ENCODE measurements at regions not wholly inside any gene's neighbourhood (a gene's known extent, or its start where the extent isn't known, plus 50 kb on each side); places are given as distances from the start of the nearest gene placed in this dataset.

- Histone ChIP-seq H3K18ac (ENCODE audit: low read depth in 1 of 2, low read length in 2 of 2) (no peak overlapping the region), H3K79me1 (replicated peaks; ENCODE audit: low read length, poor library complexity, severe bottlenecking) (no peaks in the 10 kb centered on the region), H3K4ac (ENCODE audit: low read depth in 1 of 2, low read length in 2 of 2) (no peak overlapping the region), H3K9me3 (ENCODE audit: control insufficient read depth, low read length) (no peaks in the 10 kb centered on the region), H3K4me3 (ENCODE audit: insufficient read depth in 1 of 2, low read depth in 1 of 2, low read length in 2 of 2) (no peak overlapping the region), H3K4me1 (ENCODE audit: control insufficient read depth, insufficient read depth, low read depth, low read length) (no peaks in the 10 kb centered on the region), H3K4me2 (ENCODE audit: low read length, poor library complexity, severe bottlenecking) (no peak overlapping the region), H2BK5ac (ENCODE audit: low read depth, low read length, poor library complexity, severe bottlenecking) (no peak overlapping the region), H2BK15ac (ENCODE audit: low read depth, poor library complexity, severe bottlenecking) (no peak overlapping the region), H4K91ac (ENCODE audit: low read length) (no peak overlapping the region), H2BK12ac (ENCODE audit: low read length in 2 of 2) (no peak overlapping the region), H2AFZ (ENCODE audit: low read depth, low read length) (no peak overlapping the region), H3K9ac (ENCODE audit: low read length) (no peak overlapping the region), H4K8ac (ENCODE audit: low read length) (no peak overlapping the region), H3K27ac (ENCODE audit: low read length, poor library complexity, severe bottlenecking) (no peak overlapping the region), H3K14ac (ENCODE audit: low read length in 2 of 2) (no peak overlapping the region), H3K23ac (ENCODE audit: low read length in 2 of 2) (no peak overlapping the region), H2AK5ac (ENCODE audit: low read length, severe bottlenecking) (no peak overlapping the region), H2BK120ac (ENCODE audit: low read depth, low read length) (no peak overlapping the region), H3K27me3 (ENCODE audit: control insufficient read depth in 1 of 2, insufficient read depth in 1 of 2, low read length in 2 of 2) (no peaks in the 10 kb centered on the region), H3K36me3 (ENCODE audit: control insufficient read depth in 1 of 2, insufficient read depth in 2 of 2, low read depth in 1 of 2, low read length in 2 of 2) (no peaks in the 10 kb centered on the region)
- DNase-seq = no peak
- WGBS = 98% methylated on average over 5 of the region's 6 CpGs
These were observed 323.7 kb upstream of the KLF4 start for GRCh38 chr9:107813287-107813686.

GRCh38 chr9:107810461-107810961 lies 320.9 kb upstream of the KLF4 start:
- 65% methylated on average over 6 of the region's 6 CpGs for WGBS
- H2BK120ac ChIP-seq (ENCODE audit: low read depth, low read length) = no peak overlapping the region

DNA sequence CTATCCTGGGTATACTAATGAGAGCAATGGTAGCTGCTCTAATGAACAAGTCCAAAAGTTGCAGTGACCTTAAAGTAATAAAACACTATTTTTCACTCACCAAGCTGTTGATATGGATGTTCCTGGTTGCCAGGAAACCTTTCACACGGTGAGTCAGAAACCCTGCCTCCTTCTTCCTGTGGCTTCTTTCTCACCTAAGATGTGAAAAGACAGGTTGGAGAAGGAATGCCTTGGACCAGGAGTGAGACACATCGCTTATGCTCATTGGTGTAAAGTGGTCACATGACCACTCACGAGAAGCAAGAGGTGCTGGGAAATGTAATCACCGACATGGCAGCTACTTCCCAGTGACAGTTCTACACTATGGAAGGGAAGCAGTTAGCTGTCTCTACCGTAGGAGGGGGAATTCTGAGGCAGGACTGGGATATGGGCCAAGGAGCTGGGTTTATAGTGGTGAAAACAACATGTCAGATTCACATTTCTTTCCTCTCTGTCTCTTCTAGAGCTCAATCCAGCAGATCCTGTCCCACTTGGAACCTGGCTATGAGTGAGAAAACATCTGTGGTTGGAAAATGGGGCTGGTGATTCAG lies 320.4 kb upstream of the KLF4 start:
- H2BK15ac ChIP-seq (ENCODE audit: low read depth, poor library complexity, severe bottlenecking) = no peak overlapping the region
- no peaks in the 10 kb centered on the region for H3K9me3 ChIP-seq (ENCODE audit: control insufficient read depth, low read length)
- no peaks in the 10 kb centered on the region for H3K4me1 ChIP-seq (ENCODE audit: control insufficient read depth, insufficient read depth, low read depth, low read length)
- no peaks in the 10 kb centered on the region for H3K79me1 ChIP-seq (replicated peaks; ENCODE audit: low read length, poor library complexity, severe bottlenecking)
- H2BK12ac ChIP-seq (ENCODE audit: low read length in 2 of 2) = no peak overlapping the region
- H2BK5ac ChIP-seq (ENCODE audit: low read depth, low read length, poor library complexity, severe bottlenecking) = no peak overlapping the region
- H3K36me3 ChIP-seq (ENCODE audit: control insufficient read depth in 1 of 2, insufficient read depth in 2 of 2, low read depth in 1 of 2, low read length in 2 of 2) = no peaks in the 10 kb centered on the region
- no peak overlapping the region for H3K27ac ChIP-seq (ENCODE audit: low read length, poor library complexity, severe bottlenecking)
- no peak overlapping the region for H3K14ac ChIP-seq (ENCODE audit: low read length in 2 of 2)
- H2BK120ac ChIP-seq (ENCODE audit: low read depth, low read length) = no peak overlapping the region
- H3K9ac ChIP-seq (ENCODE audit: low read length) = no peak overlapping the region
- H2AK5ac ChIP-seq (ENCODE audit: low read length, severe bottlenecking) = no peak overlapping the region
- no peaks in the 10 kb centered on the region for H3K27me3 ChIP-seq (ENCODE audit: control insufficient read depth in 1 of 2, insufficient read depth in 1 of 2, low read length in 2 of 2)
- H4K8ac ChIP-seq (ENCODE audit: low read length) = no peak overlapping the region
- H3K4ac ChIP-seq (ENCODE audit: low read depth in 1 of 2, low read length in 2 of 2) = no peak overlapping the region
- H2AFZ ChIP-seq (ENCODE audit: low read depth, low read length) = no peak overlapping the region
- DNase-seq = peak; percentile 51
- no peak overlapping the region for H3K23ac ChIP-seq (ENCODE audit: low read length in 2 of 2)
- H3K4me2 ChIP-seq (ENCODE audit: low read length, poor library complexity, severe bottlenecking) = no peak overlapping the region
- H3K4me3 ChIP-seq (ENCODE audit: insufficient read depth in 1 of 2, low read depth in 1 of 2, low read length in 2 of 2) = no peak overlapping the region
- H3K18ac ChIP-seq (ENCODE audit: low read depth in 1 of 2, low read length in 2 of 2) = no peak overlapping the region
- 84% methylated on average over 4 of the region's 5 CpGs for WGBS
- no peak overlapping the region for H4K91ac ChIP-seq (ENCODE audit: low read length)

More at GRCh38 chr9:107810461-107810961, 320.9 kb upstream of the KLF4 start:
- Histone ChIP-seq H3K27me3 (ENCODE audit: control insufficient read depth in 1 of 2, insufficient read depth in 1 of 2, low read length in 2 of 2) (no peaks in the 10 kb centered on the region), H3K4me2 (ENCODE audit: low read length, poor library complexity, severe bottlenecking) (no peak overlapping the region), H3K4me1 (ENCODE audit: control insufficient read depth, insufficient read depth, low read depth, low read length) (no peaks in the 10 kb centered on the region), H2AK5ac (ENCODE audit: low read length, severe bottlenecking) (no peak overlapping the region), H4K91ac (ENCODE audit: low read length) (no peak overlapping the region), H2AFZ (ENCODE audit: low read depth, low read length) (no peak overlapping the region), H3K27ac (ENCODE audit: low read length, poor library complexity, severe bottlenecking) (no peak overlapping the region), H3K9me3 (ENCODE audit: control insufficient read depth, low read length) (no peaks in the 10 kb centered on the region), H2BK5ac (ENCODE audit: low read depth, low read length, poor library complexity, severe bottlenecking) (no peak overlapping the region), H3K18ac (ENCODE audit: low read depth in 1 of 2, low read length in 2 of 2) (peak overlapping the region in 1 of 2 experiments; percentile 61), H2BK12ac (ENCODE audit: low read length in 2 of 2) (no peak overlapping the region), H3K23ac (ENCODE audit: low read length in 2 of 2) (no peak overlapping the region), H3K4ac (ENCODE audit: low read depth in 1 of 2, low read length in 2 of 2) (no peak overlapping the region), H3K9ac (ENCODE audit: low read length) (no peak overlapping the region), H3K14ac (ENCODE audit: low read length in 2 of 2) (no peak overlapping the region), H3K36me3 (ENCODE audit: control insufficient read depth in 1 of 2, insufficient read depth in 2 of 2, low read depth in 1 of 2, low read length in 2 of 2) (no peaks in the 10 kb centered on the region), H4K8ac (ENCODE audit: low read length) (no peak overlapping the region), H3K79me1 (replicated peaks; ENCODE audit: low read length, poor library complexity, severe bottlenecking) (no peaks in the 10 kb centered on the region), H2BK15ac (ENCODE audit: low read depth, poor library complexity, severe bottlenecking) (no peak overlapping the region), H3K4me3 (ENCODE audit: insufficient read depth in 1 of 2, low read depth in 1 of 2, low read length in 2 of 2) (no peak overlapping the region)
- peak; percentile 59 for DNase-seq

DNA sequence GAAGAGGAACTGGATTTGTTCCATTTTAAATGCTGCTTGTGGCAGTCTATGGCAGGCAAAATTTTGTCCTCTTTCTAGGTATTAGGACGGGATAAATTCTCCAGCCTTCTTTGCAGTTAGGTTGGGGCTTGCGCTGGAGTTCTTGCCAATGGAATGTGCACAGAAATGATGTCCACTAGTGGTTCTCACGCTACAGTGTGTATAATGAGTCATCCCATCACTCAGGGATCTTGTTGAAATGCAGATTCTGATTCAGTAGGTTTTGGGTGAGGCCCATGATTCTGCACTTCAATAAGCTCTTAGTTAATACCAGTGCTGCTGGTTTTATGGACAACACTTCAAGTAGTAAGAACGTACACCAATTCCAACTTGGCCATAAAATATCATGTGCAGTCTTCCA lies 317.6 kb upstream of the KLF4 start:
- H3K14ac ChIP-seq (ENCODE audit: low read length in 2 of 2) = no peak overlapping the region
- no peaks in the 10 kb centered on the region for H3K27me3 ChIP-seq (ENCODE audit: control insufficient read depth in 1 of 2, insufficient read depth in 1 of 2, low read length in 2 of 2)
- no peak overlapping the region for H2BK5ac ChIP-seq (ENCODE audit: low read depth, low read length, poor library complexity, severe bottlenecking)
- H3K27ac ChIP-seq (ENCODE audit: low read length, poor library complexity, severe bottlenecking) = no peak overlapping the region
- no peak overlapping the region for H4K91ac ChIP-seq (ENCODE audit: low read length)
- H2BK15ac ChIP-seq (ENCODE audit: low read depth, poor library complexity, severe bottlenecking) = no peak overlapping the region
- no peak overlapping the region for H3K23ac ChIP-seq (ENCODE audit: low read length in 2 of 2)
- H3K4ac ChIP-seq (ENCODE audit: low read depth in 1 of 2, low read length in 2 of 2) = no peak overlapping the region
- H3K4me3 ChIP-seq (ENCODE audit: insufficient read depth in 1 of 2, low read depth in 1 of 2, low read length in 2 of 2) = no peak overlapping the region
- H2AK5ac ChIP-seq (ENCODE audit: low read length, severe bottlenecking) = no peak overlapping the region
- no peaks in the 10 kb centered on the region for H3K79me1 ChIP-seq (replicated peaks; ENCODE audit: low read length, poor library complexity, severe bottlenecking)
- H3K4me2 ChIP-seq (ENCODE audit: low read length, poor library complexity, severe bottlenecking) = no peak overlapping the region
- no peak overlapping the region for H4K8ac ChIP-seq (ENCODE audit: low read length)
- peak; percentile 60 for DNase-seq
- H3K18ac ChIP-seq (ENCODE audit: low read depth in 1 of 2, low read length in 2 of 2) = no peak overlapping the region
- no peaks in the 10 kb centered on the region for H3K4me1 ChIP-seq (ENCODE audit: control insufficient read depth, insufficient read depth, low read depth, low read length)
- H2BK12ac ChIP-seq (ENCODE audit: low read length in 2 of 2) = no peak overlapping the region
- WGBS = 56% methylated on average over 4 of the region's 4 CpGs
- H2BK120ac ChIP-seq (ENCODE audit: low read depth, low read length) = no peak overlapping the region
- H3K36me3 ChIP-seq (ENCODE audit: control insufficient read depth in 1 of 2, insufficient read depth in 2 of 2, low read depth in 1 of 2, low read length in 2 of 2) = no peaks in the 10 kb centered on the region
- no peaks in the 10 kb centered on the region for H3K9me3 ChIP-seq (ENCODE audit: control insufficient read depth, low read length)
- H3K9ac ChIP-seq (ENCODE audit: low read length) = no peak overlapping the region
- no peak overlapping the region for H2AFZ ChIP-seq (ENCODE audit: low read depth, low read length)
